A549 (cell line): ENCODE measurements at regions not wholly inside any gene's neighbourhood (a gene's known extent, or its start where the extent isn't known, plus 50 kb on each side); places are given as distances from the start of the nearest gene placed in this dataset.

ENCODE experiments used
- ATAC-seq, 2 experiments: fragments of 200-7000 bp in 1 of 2; fragments of >200 bp in 1 of 2; cut with Nextera tagmentation in 1 of 2; cut with Tn5 transposase in 1 of 2; 3 replicates each; pipeline versions ENCODE4 v1.8.0 to v1.9.1; 2018 to 2020; ENCODE audit warnings: mild to moderate bottlenecking in 1 of 2, moderate library complexity in 1 of 2
- CTCF ChIA-PET: fragments of 300-600 bp; sonication (Branson Sonifier 250); formaldehyde crosslinking; extraction: SDS; loops from one replicate; lab custom pipeline; 2021; ENCODE audit warnings: antibody characterized with exemption, inconsistent platforms; lab: Yijun Ruan, JAX
- POLR2A ChIA-PET: fragments of 350-600 bp; formaldehyde crosslinking; extraction: SDS; loops from one replicate; lab custom pipeline; 2021; ENCODE audit warnings: antibody characterized with exemption, inconsistent platforms; lab: Yijun Ruan, JAX
- DNase-seq, 2 experiments: peaks; one replicate each; pipeline versions ENCODE4 v3.0.0 to v3.0.0-alpha.2; 2011 to 2016; ENCODE audit warnings: low read depth in 1 of 2, low spot score in 1 of 2
- FAIRE-seq: peaks from 2 replicates; lab custom pipeline; 2011; peaks lifted over from hg19 to GRCh38; lab: Jason Lieb, UNC
- H3K27ac ChIP-seq, 2 experiments: fragments of >200 bp; sonication (Bioruptor Twin); formaldehyde crosslinking; 3 replicates each; pipeline ENCODE4 v1.5.1; 2016 to 2017
- H3K4me1 ChIP-seq: fragments of >200 bp; sonication (Bioruptor Twin); formaldehyde crosslinking; 3 replicates; pipeline ENCODE4 v1.6.1; 2016
- H3K4me2 ChIP-seq: fragments of >200 bp; sonication (Bioruptor Twin); formaldehyde crosslinking; 3 replicates; pipeline ENCODE4 v1.6.1; 2016
- H3K4me3 ChIP-seq: fragments of >200 bp; sonication (Bioruptor Twin); formaldehyde crosslinking; 3 replicates; pipeline ENCODE4 v1.5.1; 2016
- H3K9me3 ChIP-seq: fragments of >200 bp; sonication (Bioruptor Twin); formaldehyde crosslinking; 3 replicates; pipeline ENCODE4 v1.6.1; 2016
- BCL3 ChIP-seq: fragments of >200 bp; sonication (Bioruptor Twin); formaldehyde crosslinking; IDR thresholded peaks from 3 replicates; pipeline ENCODE4 v1.6.1; 2016
- BHLHE40 ChIP-seq: IDR thresholded peaks from 2 replicates; pipeline ENCODE4 v1.6.1; 2012; ENCODE audit warnings: low read depth, low read length, inconsistent platforms
- CBX8 ChIP-seq: fragments of 200-600 bp; sonication (generic); IDR thresholded peaks from 2 replicates; pipeline ENCODE4 v1.6.1; 2016
- CEBPB ChIP-seq, 2 experiments: fragments of >200 bp in 1 of 2; sonication (Bioruptor Twin) in 1 of 2; formaldehyde crosslinking in 1 of 2; IDR thresholded peaks; 2 replicates each; pipeline ENCODE4 v1.6.1; 2012 to 2016
- EHF ChIP-seq: fragments of 250-450 bp; sonication (Bioruptor Pico); IDR thresholded peaks from 2 replicates; pipeline ENCODE4 v1.5.0; 2020; ENCODE audit warnings: mild to moderate bottlenecking
- EHMT2 ChIP-seq: fragments of 200-600 bp; sonication (generic); IDR thresholded peaks from 2 replicates; pipeline ENCODE4 v1.6.1; 2016; ENCODE audit warnings: antibody characterized with exemption, low read depth, mild to moderate bottlenecking, moderate library complexity
- ESRRA ChIP-seq: fragments of 150-350 bp; IDR thresholded peaks from 2 replicates; pipeline ENCODE4 v1.6.1; 2014; ENCODE audit warnings: mild to moderate bottlenecking, low read length, borderline replicate concordance
- FOSB ChIP-seq: fragments of 250-450 bp; sonication (Bioruptor Pico); IDR thresholded peaks from 2 replicates; pipeline ENCODE4 v1.5.0; 2020; ENCODE audit warnings: mild to moderate bottlenecking, moderate library complexity
- FOXS1 ChIP-seq: fragments of 250-450 bp; sonication (Bioruptor Pico); IDR thresholded peaks from 2 replicates; pipeline ENCODE4 v1.5.0; 2020; ENCODE audit warnings: mild to moderate bottlenecking, moderate library complexity
- GATA3 ChIP-seq: IDR thresholded peaks from 2 replicates; pipeline ENCODE4 v1.6.1; 2012; ENCODE audit warnings: borderline replicate concordance
- HEYL ChIP-seq: fragments of 250-450 bp; sonication (Bioruptor Pico); IDR thresholded peaks from 2 replicates; pipeline ENCODE4 v1.8.0; 2021; ENCODE audit warnings: mild to moderate bottlenecking, moderate library complexity
- HOXA7 ChIP-seq: fragments of 250-450 bp; sonication (Bioruptor Pico); IDR thresholded peaks from 2 replicates; pipeline ENCODE4 v1.5.0; 2020; ENCODE audit warnings: mild to moderate bottlenecking, moderate library complexity
- HOXB13 ChIP-seq: fragments of 250-450 bp; sonication (Bioruptor Pico); IDR thresholded peaks from 2 replicates; pipeline ENCODE4 v1.5.0; 2020; ENCODE audit warnings: low read depth, mild to moderate bottlenecking, moderate library complexity
- KDM5A ChIP-seq: fragments of 200-600 bp; sonication (generic); IDR thresholded peaks from 2 replicates; pipeline ENCODE4 v1.6.1; 2016; ENCODE audit warnings: antibody characterized with exemption, mild to moderate bottlenecking
- MAZ ChIP-seq: fragments of 150-350 bp; IDR thresholded peaks from 2 replicates; pipeline ENCODE4 v1.6.1; 2014; ENCODE audit warnings: antibody characterized with exemption, low read depth, low read length, borderline replicate concordance
- MYC ChIP-seq: IDR thresholded peaks from 2 replicates; pipeline ENCODE4 v1.6.1; 2012; ENCODE audit warnings: mild to moderate bottlenecking, inconsistent platforms, low read length, improper control_type of control experiment, borderline replicate concordance
- NFE2L2 ChIP-seq: fragments of 150-350 bp; conservative IDR thresholded peaks from 2 replicates; pipeline ENCODE4 v1.6.1; 2014; ENCODE audit warnings: low read length
- PBX3 ChIP-seq: IDR thresholded peaks from 2 replicates; pipeline ENCODE4 v1.6.1; 2012
- PHF8 ChIP-seq: fragments of 200-600 bp; sonication (generic); IDR thresholded peaks from 2 replicates; pipeline ENCODE4 v1.6.1; 2016; ENCODE audit warnings: low read depth, mild to moderate bottlenecking, antibody characterized with exemption, moderate library complexity, borderline replicate concordance
- POLR2A ChIP-seq: IDR thresholded peaks from 2 replicates; pipeline ENCODE4 v1.6.1; 2012; ENCODE audit warnings: mild to moderate bottlenecking, low read length
- RAD21 ChIP-seq, 2 experiments: fragments of >200 bp in 1 of 2; sonication (Bioruptor Twin) in 1 of 2; formaldehyde crosslinking in 1 of 2; IDR thresholded peaks in 1 of 2; conservative IDR thresholded peaks in 1 of 2; 2 replicates in 1 of 2; 3 replicates in 1 of 2; pipeline ENCODE4 v1.6.1; 2012 to 2018; ENCODE audit warnings: inconsistent platforms in 1 of 2
- REST ChIP-seq: fragments of 200-600 bp; sonication (generic); IDR thresholded peaks from 2 replicates; pipeline ENCODE4 v1.6.1; 2016; ENCODE audit warnings: antibody characterized with exemption, mild to moderate bottlenecking, moderate library complexity
- RFX5 ChIP-seq: fragments of 450-650 bp; IDR thresholded peaks from 2 replicates; pipeline ENCODE4 v1.7.1; 2014; ENCODE audit warnings: antibody characterized with exemption, mild to moderate bottlenecking, moderate library complexity
- SMC3 ChIP-seq: fragments of >200 bp; sonication (Bioruptor Twin); formaldehyde crosslinking; IDR thresholded peaks from 3 replicates; pipeline ENCODE4 v1.6.1; 2018; ENCODE audit warnings: inconsistent platforms
- SREBF2 ChIP-seq: fragments of 450-650 bp; IDR thresholded peaks from 2 replicates; pipeline ENCODE4 v1.6.1; 2014; ENCODE audit warnings: mild to moderate bottlenecking, moderate library complexity
- TFCP2L1 ChIP-seq: fragments of 250-450 bp; sonication (Bioruptor Pico); IDR thresholded peaks from 2 replicates; pipeline ENCODE4 v1.5.0; 2021; ENCODE audit warnings: mild to moderate bottlenecking
- ZC3H11A ChIP-seq: fragments of 450-650 bp; IDR thresholded peaks from 2 replicates; pipeline ENCODE4 v1.6.1; 2014; ENCODE audit warnings: antibody characterized with exemption, mild to moderate bottlenecking
- WGBS: methylation state at CpG from one replicate; pipeline ENCODE4 v1.1.6; 2017; ENCODE audit errors: missing lambda C conversion rate; 5-methylcytosine and 5-hydroxymethylcytosine counted together

- CTCF ChIA-PET = no interaction called here
- FAIRE-seq (no peak), ATAC-seq (no peak), DNase-seq (no peak)
- Histone ChIP-seq H3K4me1 (no peaks in the 10 kb centered on the region), H3K4me3 (no peak overlapping the region), H3K27ac (no peak overlapping the region), H3K4me2 (no peak overlapping the region), H3K9me3 (no peaks in the 10 kb centered on the region)
- 40% methylated on average over 7 of the region's 8 CpGs for WGBS
- POLR2A ChIA-PET = no interaction called here
- no peak for TF ChIP-seq FOXS1 (CRISPR knock-in tag)
- no peak for TF ChIP-seq BCL3
- TF ChIP-seq SREBF2 = no peak
- no peak for TF ChIP-seq GATA3
- no peak for TF ChIP-seq EHMT2
- no peak for TF ChIP-seq RFX5
- TF ChIP-seq SMC3 = no peak
- TF ChIP-seq POLR2A = no peak
- TF ChIP-seq CEBPB (IDR thresholded peaks at IDR 0.05) = no peak
- no peak for TF ChIP-seq NFE2L2
- TF ChIP-seq REST = no peak
- no peak for TF ChIP-seq HOXB13
- TF ChIP-seq TFCP2L1 (CRISPR knock-in tag) = no peak
- no peak for TF ChIP-seq MAZ
- TF ChIP-seq BHLHE40 = no peak
- TF ChIP-seq FOSB (CRISPR knock-in tag) = no peak
- TF ChIP-seq PHF8 = no peak
- no peak for TF ChIP-seq ZC3H11A
Measured at GRCh38 chr6:120786256-120786655, 548.0 kb downstream of the TBC1D32 start.

- TF ChIP-seq MAZ (no peak), RAD21 (conservative IDR thresholded peaks at IDR 0.05 in 1 of 2, IDR thresholded peaks at IDR 0.05 in 1 of 2) (no peak), PBX3 (no peak), HOXB13 (no peak), EHF (CRISPR knock-in tag) (no peak), HOXA7 (CRISPR knock-in tag) (no peak), CBX8 (no peak), MYC (no peak), HEYL (CRISPR knock-in tag) (no peak), KDM5A (no peak), ESRRA (no peak)
- TF ChIP-seq, all 56 proteins: peak for 0
- no peak overlapping the region for H3K27ac ChIP-seq
- no peak overlapping the region for H3K4me3 ChIP-seq
- no peaks in the 10 kb centered on the region for H3K4me1 ChIP-seq
- POLR2A ChIA-PET = no interaction called here
- 47% methylated on average over 7 of the region's 7 CpGs for WGBS
- H3K9me3 ChIP-seq = no peaks in the 10 kb centered on the region
- CTCF ChIA-PET = no interaction called here
- DNase-seq = no peak
- no peak overlapping the region for H3K4me2 ChIP-seq
- FAIRE-seq = no peak
- ATAC-seq = no peak
Measured at GRCh38 chr6:120785459-120786086, 548.7 kb downstream of the TBC1D32 start.
